Nephron progenitor cell (in vitro differentiated cells): ENCODE measurements at regions not wholly inside any gene's neighbourhood (a gene's known extent, or its start where the extent isn't known, plus 50 kb on each side); places are given as distances from the start of the nearest gene placed in this dataset.

Experiments used
- DNase-seq: peaks from one replicate; pipeline ENCODE4 v3.0.0; 2021
- H3K27ac Mint-ChIP-seq: 2 replicates; pipeline ENCODE4 v1.8.0; 2021; ENCODE audit warnings: mild to moderate bottlenecking, moderate library complexity, mixed read lengths
- H3K27me3 Mint-ChIP-seq: 2 replicates; pipeline ENCODE4 v1.8.0; 2021; ENCODE audit warnings: mild to moderate bottlenecking, low read depth, mixed read lengths; ENCODE audit not compliant: poor library complexity
- H3K36me3 Mint-ChIP-seq: 2 replicates; pipeline ENCODE4 v1.8.0; 2021; ENCODE audit warnings: low read depth, mixed read lengths
- H3K4me1 Mint-ChIP-seq: 2 replicates; pipeline ENCODE4 v1.8.0; 2021; ENCODE audit warnings: mixed read lengths
- H3K4me3 Mint-ChIP-seq: 2 replicates; pipeline ENCODE4 v1.8.0; 2021; ENCODE audit warnings: mild to moderate bottlenecking, moderate library complexity, mixed read lengths
- H3K9me3 Mint-ChIP-seq: 2 replicates; pipeline ENCODE4 v1.8.0; 2021; ENCODE audit warnings: mild to moderate bottlenecking, moderate library complexity, mixed read lengths
- CTCF ChIP-seq: fragments of 200-600 bp; sonication (generic); IDR thresholded peaks from 2 replicates; pipeline ENCODE4 v1.5.0; 2021; ENCODE audit warnings: antibody characterized with exemption

- peaks cover 6% of the 10 kb centered on the region for H3K27me3 Mint-ChIP-seq
- H3K27ac Mint-ChIP-seq, result no peak overlapping the region
- DNase-seq, result no peak
- H3K36me3 Mint-ChIP-seq, result no peaks in the 10 kb centered on the region
- peaks cover 10% of the 10 kb centered on the region for H3K9me3 Mint-ChIP-seq
- H3K4me1 Mint-ChIP-seq, result peaks cover 21% of the 10 kb centered on the region
- no peak overlapping the region for H3K4me3 Mint-ChIP-seq
- no peak for TF ChIP-seq CTCF
These were observed 114.7 kb downstream of the SNX18 start for GRCh38 chr5:54632131-54632701.

- DNase-seq, result no peak
- Mint-ChIP-seq H3K27ac (no peak overlapping the region), H3K4me3 (no peak overlapping the region), H3K4me1 (peaks cover 26% of the 10 kb centered on the region), H3K36me3 (no peaks in the 10 kb centered on the region), H3K27me3 (peaks cover 6% of the 10 kb centered on the region), H3K9me3 (peaks cover 10% of the 10 kb centered on the region)
- no peak for TF ChIP-seq CTCF
These were observed 113.3 kb downstream of the SNX18 start for GRCh38 chr5:54630738-54631359.

GRCh38 chr5:54629115-54629514 lies 111.6 kb downstream of the SNX18 start:
- DNase-seq, result no peak
- Mint-ChIP-seq H3K36me3 (no peaks in the 10 kb centered on the region), H3K27ac (no peak overlapping the region), H3K4me1 (peaks cover 24% of the 10 kb centered on the region), H3K4me3 (no peak overlapping the region), H3K27me3 (peaks cover 6% of the 10 kb centered on the region), H3K9me3 (peaks cover 10% of the 10 kb centered on the region)
- no peak for TF ChIP-seq CTCF

GRCh38 chr5:54628050-54628449 lies 110.5 kb downstream of the SNX18 start:
- Mint-ChIP-seq H3K27me3 (peaks cover 6% of the 10 kb centered on the region), H3K27ac (no peak overlapping the region), H3K4me1 (peaks cover 20% of the 10 kb centered on the region), H3K9me3 (peaks cover 10% of the 10 kb centered on the region), H3K36me3 (no peaks in the 10 kb centered on the region), H3K4me3 (no peak overlapping the region)
- DNase-seq, result peak; percentile 18
- no peak for TF ChIP-seq CTCF

- DNase-seq, result no peak
- Mint-ChIP-seq H3K4me3 (no peak overlapping the region), H3K27me3 (peaks cover 6% of the 10 kb centered on the region), H3K27ac (no peak overlapping the region), H3K36me3 (no peaks in the 10 kb centered on the region), H3K9me3 (peaks cover 10% of the 10 kb centered on the region), H3K4me1 (peaks cover 20% of the 10 kb centered on the region)
- no peak for TF ChIP-seq CTCF
These were observed 108.8 kb downstream of the SNX18 start for GRCh38 chr5:54626407-54626806.
